Liver (tissue), 8 donors: ENCODE measurements at regions not wholly inside any gene's neighbourhood (a gene's known extent, or its start where the extent isn't known, plus 50 kb on each side); places are given as distances from the start of the nearest gene placed in this dataset.

Experiments used
- DNase-seq: peaks from one replicate; pipeline ENCODE4 v3.0.0-alpha.2; 2017; ENCODE audit warnings: low spot score
- H3K27ac ChIP-seq, 2 donors: one replicate each; pipeline ENCODE4 v1.7.0; 2013; ENCODE audit warnings: inconsistent platforms in 2 of 2, low read length in 2 of 2, control low read depth in 1 of 2, low read depth in 1 of 2, mild to moderate bottlenecking in 1 of 2
- H3K27me3 ChIP-seq, 4 donors: one replicate each; pipeline versions ENCODE4 v1.6.1 to v1.7.0; 2013; ENCODE audit warnings: low read length in 3 of 4, inconsistent platforms in 1 of 4, mild to moderate bottlenecking in 1 of 4, moderate library complexity in 1 of 4; ENCODE audit not compliant: control insufficient read depth in 4 of 4, insufficient read depth in 4 of 4
- H3K36me3 ChIP-seq, 4 donors: one replicate each; pipeline versions ENCODE4 v1.6.1 to v1.7.0; 2013; ENCODE audit warnings: low read length in 3 of 4, mild to moderate bottlenecking in 3 of 4, low read depth in 1 of 4, moderate library complexity in 1 of 4; ENCODE audit not compliant: control insufficient read depth in 4 of 4, insufficient read depth in 3 of 4
- H3K4me1 ChIP-seq, 4 donors: one replicate each; pipeline versions ENCODE4 v1.6.1 to v1.7.0; 2013; ENCODE audit warnings: low read length in 3 of 4, mild to moderate bottlenecking in 3 of 4, moderate library complexity in 1 of 4; ENCODE audit not compliant: control insufficient read depth in 4 of 4, insufficient read depth in 4 of 4
- H3K4me3 ChIP-seq, 3 donors: one replicate each; pipeline versions ENCODE4 v1.6.1 to v1.7.0; 2013; ENCODE audit warnings: low read length in 3 of 3, control low read depth in 1 of 3, low read depth in 1 of 3, mild to moderate bottlenecking in 1 of 3
- H3K9ac ChIP-seq, 2 donors: one replicate each; pipeline ENCODE4 v1.7.0; 2013; ENCODE audit warnings: low read length in 2 of 2, mild to moderate bottlenecking in 2 of 2, moderate library complexity in 2 of 2, control low read depth in 1 of 2, low read depth in 1 of 2
- H3K9me3 ChIP-seq, 4 donors: one replicate each; pipeline versions ENCODE4 v1.6.1 to v1.7.0; 2013; ENCODE audit warnings: low read length in 3 of 4; ENCODE audit not compliant: control insufficient read depth in 4 of 4
- ATF3 ChIP-seq: IDR thresholded peaks from 2 replicates; pipeline ENCODE4 v1.6.1; 2016; ENCODE audit warnings: antibody characterized with exemption
- CTCF ChIP-seq: fragments of 150-350 bp; IDR thresholded peaks from 2 replicates; pipeline ENCODE4 v1.5.1; 2017; ENCODE audit warnings: improper control_type of control experiment, low read depth, low read length; ENCODE audit not compliant: missing input control
- EGR1 ChIP-seq, 2 donors: IDR thresholded peaks; 2 replicates each; pipeline ENCODE4 v1.6.1; 2016 to 2018; ENCODE audit warnings: antibody characterized with exemption in 2 of 2, low read depth in 2 of 2
- FOXA1 ChIP-seq: IDR thresholded peaks from 2 replicates; pipeline ENCODE4 v1.6.1; 2016; ENCODE audit warnings: antibody characterized with exemption
- FOXA2 ChIP-seq: IDR thresholded peaks from 2 replicates; pipeline ENCODE4 v1.6.1; 2016; ENCODE audit warnings: antibody characterized with exemption
- GABPA ChIP-seq, 2 donors: IDR thresholded peaks in 1 of 2; conservative IDR thresholded peaks in 1 of 2; 2 replicates each; pipeline ENCODE4 v1.6.1; 2016; ENCODE audit warnings: antibody characterized with exemption in 2 of 2, mild to moderate bottlenecking in 1 of 2, moderate library complexity in 1 of 2
- HNF4A ChIP-seq, 2 donors: conservative IDR thresholded peaks; 2 replicates each; pipeline ENCODE4 v1.6.1; 2016; ENCODE audit warnings: antibody characterized with exemption in 2 of 2, mild to moderate bottlenecking in 2 of 2
- HNF4G ChIP-seq: IDR thresholded peaks from 2 replicates; pipeline ENCODE4 v1.6.1; 2016; ENCODE audit warnings: antibody characterized with exemption
- JUND ChIP-seq, 2 donors: IDR thresholded peaks; 2 replicates each; pipeline ENCODE4 v1.6.1; 2016; ENCODE audit warnings: antibody characterized with exemption in 2 of 2
- MAX ChIP-seq: IDR thresholded peaks from 2 replicates; pipeline ENCODE4 v1.6.1; 2016; ENCODE audit warnings: antibody characterized with exemption
- NR2F2 ChIP-seq: IDR thresholded peaks from 2 replicates; pipeline ENCODE4 v1.6.1; 2016; ENCODE audit warnings: antibody characterized with exemption
- RAD21 ChIP-seq, 2 donors: IDR thresholded peaks; 2 replicates each; pipeline ENCODE4 v1.6.1; 2016; ENCODE audit warnings: antibody characterized with exemption in 2 of 2, mild to moderate bottlenecking in 2 of 2
- REST ChIP-seq: IDR thresholded peaks from 2 replicates; pipeline ENCODE4 v1.6.1; 2016; ENCODE audit warnings: antibody characterized with exemption, mild to moderate bottlenecking
- RXRA ChIP-seq, 2 donors: IDR thresholded peaks; 2 replicates each; pipeline ENCODE4 v1.6.1; 2017 to 2018; ENCODE audit warnings: antibody characterized with exemption in 2 of 2, mild to moderate bottlenecking in 1 of 2
- SP1 ChIP-seq: IDR thresholded peaks from 2 replicates; pipeline ENCODE4 v1.6.1; 2018; ENCODE audit warnings: antibody characterized with exemption, mild to moderate bottlenecking
- TAF1 ChIP-seq: conservative IDR thresholded peaks from 2 replicates; pipeline ENCODE4 v1.6.1; 2016; ENCODE audit warnings: antibody characterized with exemption, mild to moderate bottlenecking
- YY1 ChIP-seq: IDR thresholded peaks from 2 replicates; pipeline ENCODE4 v1.6.1; 2016; ENCODE audit warnings: antibody characterized with exemption, mild to moderate bottlenecking
- ZBTB33 ChIP-seq: IDR thresholded peaks from 2 replicates; pipeline ENCODE4 v1.6.1; 2016; ENCODE audit warnings: antibody characterized with exemption
- WGBS: extraction: QIAGEN DNeasy Blood & Tissue Kit; methylation state at CpG from one replicate; pipeline ENCODE4 v1.1.7; 2013; 5-methylcytosine and 5-hydroxymethylcytosine counted together
- donor health status: healthy.
- donor health status: healthy.
- donor health status: healthy.
- donor health status: healthy.
- donor health status: healthy.

GRCh38 chr5:145628525-145628924 lies 206.6 kb downstream of the PRELID2 start:
- no peak for TF ChIP-seq MAX
- no peak for TF ChIP-seq RXRA (IDR thresholded peaks at IDR 0.05)
- no peak for TF ChIP-seq YY1
- no peak for TF ChIP-seq NR2F2
- no peak for TF ChIP-seq FOXA2
- no peak for TF ChIP-seq REST
- no peak for TF ChIP-seq FOXA1
- TF ChIP-seq EGR1 (IDR thresholded peaks at IDR 0.05; ENCODE audit: low read depth in 2 of 2): no peak
- no peak for TF ChIP-seq HNF4A (conservative IDR thresholded peaks at IDR 0.05)
- no peak for TF ChIP-seq ATF3
- TF ChIP-seq SP1: no peak
- TF ChIP-seq CTCF: no peak
- no peak for TF ChIP-seq RAD21 (IDR thresholded peaks at IDR 0.05)
- no peak for TF ChIP-seq JUND (IDR thresholded peaks at IDR 0.05)
- TF ChIP-seq GABPA (IDR thresholded peaks at IDR 0.05 in 1 of 2, conservative IDR thresholded peaks at IDR 0.05 in 1 of 2): no peak
- TF ChIP-seq TAF1: no peak
- TF ChIP-seq ZBTB33: no peak
- no peak for TF ChIP-seq HNF4G
- Histone ChIP-seq H3K4me3 (no peak overlapping the region), H3K36me3 (no peaks in the 10 kb centered on the region), H3K27ac (no peak overlapping the region), H3K9ac (no peak overlapping the region), H3K27me3 (no peaks in the 10 kb centered on the region), H3K9me3 (peaks cover 0 to 7% (median 3%) of the 10 kb centered on the region in 4 donors), H3K4me1 (no peaks in the 10 kb centered on the region)
- DNase-seq: no peak
- 81% methylated on average over 4 of the region's 4 CpGs for WGBS
